ENCODE measurements at regions not wholly inside any gene's neighbourhood (a gene's known extent, or its start where the extent isn't known, plus 50 kb on each side); places are given as distances from the start of the nearest gene placed in this dataset.

- intact Hi-C loops (cut with DNase I), result no loop called here
- no peaks in the 10 kb centered on the region for H3K27me3 ChIP-seq
- no peak overlapping the region for H3K4me3 ChIP-seq
- 83 to 86% (median 86%) methylated on average over 8 of the region's 8 CpGs for WGBS, 3 donors
- no peaks in the 10 kb centered on the region for H3K36me3 ChIP-seq
- TF ChIP-seq, protein P1, sequence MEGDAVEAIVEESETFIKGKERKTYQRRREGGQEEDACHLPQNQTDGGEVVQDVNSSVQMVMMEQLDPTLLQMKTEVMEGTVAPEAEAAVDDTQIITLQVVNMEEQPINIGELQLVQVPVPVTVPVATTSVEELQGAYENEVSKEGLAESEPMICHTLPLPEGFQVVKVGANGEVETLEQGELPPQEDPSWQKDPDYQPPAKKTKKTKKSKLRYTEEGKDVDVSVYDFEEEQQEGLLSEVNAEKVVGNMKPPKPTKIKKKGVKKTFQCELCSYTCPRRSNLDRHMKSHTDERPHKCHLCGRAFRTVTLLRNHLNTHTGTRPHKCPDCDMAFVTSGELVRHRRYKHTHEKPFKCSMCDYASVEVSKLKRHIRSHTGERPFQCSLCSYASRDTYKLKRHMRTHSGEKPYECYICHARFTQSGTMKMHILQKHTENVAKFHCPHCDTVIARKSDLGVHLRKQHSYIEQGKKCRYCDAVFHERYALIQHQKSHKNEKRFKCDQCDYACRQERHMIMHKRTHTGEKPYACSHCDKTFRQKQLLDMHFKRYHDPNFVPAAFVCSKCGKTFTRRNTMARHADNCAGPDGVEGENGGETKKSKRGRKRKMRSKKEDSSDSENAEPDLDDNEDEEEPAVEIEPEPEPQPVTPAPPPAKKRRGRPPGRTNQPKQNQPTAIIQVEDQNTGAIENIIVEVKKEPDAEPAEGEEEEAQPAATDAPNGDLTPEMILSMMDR (IDR thresholded peaks at IDR 0.05), result no peak
- TF ChIP-seq POLR2A (IDR thresholded peaks at IDR 0.05) (no peak), EP300 (IDR thresholded peaks at IDR 0.05) (no peak)
- DNase-seq, result no peak
- no peak overlapping the region for H3K27ac ChIP-seq
- H3K9me3 ChIP-seq, result no peaks in the 10 kb centered on the region
- no peaks in the 10 kb centered on the region for H3K4me1 ChIP-seq (ENCODE audit: insufficient read depth)
These were observed 1028.5 kb downstream of the CDH8 start for GRCh38 chr16:61007694-61008093.

DNA sequence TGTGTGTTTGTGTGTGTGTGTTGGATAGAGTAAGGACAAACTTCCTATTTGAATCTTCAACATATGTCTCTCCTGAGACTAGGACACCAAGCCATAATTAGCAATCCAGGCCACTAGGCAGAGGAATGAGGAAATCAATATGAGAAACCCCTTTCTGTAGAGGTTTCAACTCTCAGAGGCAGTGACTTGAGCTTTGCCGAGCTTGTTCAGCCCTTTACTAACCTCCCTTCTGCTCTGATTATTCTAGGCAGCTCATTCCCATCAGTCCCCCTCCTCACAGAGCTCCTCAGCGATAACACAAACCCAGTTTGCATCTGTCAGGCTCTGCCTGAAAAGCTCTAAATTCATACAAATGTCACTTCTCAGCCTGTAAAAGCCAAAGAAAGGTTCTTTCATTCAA is 1030.3 kb downstream of the CDH8 start:
- H3K27me3 ChIP-seq, result no peaks in the 10 kb centered on the region
- no peaks in the 10 kb centered on the region for H3K9me3 ChIP-seq
- DNase-seq, result no peak
- intact Hi-C loops (cut with DNase I), result no loop called here
- no peak overlapping the region for H3K4me3 ChIP-seq
- no peak overlapping the region for H3K27ac ChIP-seq
- no peaks in the 10 kb centered on the region for H3K36me3 ChIP-seq
- H3K4me1 ChIP-seq (ENCODE audit: insufficient read depth), result no peaks in the 10 kb centered on the region
- TF ChIP-seq, protein P1 (IDR thresholded peaks at IDR 0.05), result no peak
- no peak for TF ChIP-seq POLR2A (IDR thresholded peaks at IDR 0.05)
- TF ChIP-seq EP300 (IDR thresholded peaks at IDR 0.05), result no peak
- WGBS, 3 donors, result 28 to 54% (median 39%) methylated on average over 2 of the region's 2 CpGs

DNA sequence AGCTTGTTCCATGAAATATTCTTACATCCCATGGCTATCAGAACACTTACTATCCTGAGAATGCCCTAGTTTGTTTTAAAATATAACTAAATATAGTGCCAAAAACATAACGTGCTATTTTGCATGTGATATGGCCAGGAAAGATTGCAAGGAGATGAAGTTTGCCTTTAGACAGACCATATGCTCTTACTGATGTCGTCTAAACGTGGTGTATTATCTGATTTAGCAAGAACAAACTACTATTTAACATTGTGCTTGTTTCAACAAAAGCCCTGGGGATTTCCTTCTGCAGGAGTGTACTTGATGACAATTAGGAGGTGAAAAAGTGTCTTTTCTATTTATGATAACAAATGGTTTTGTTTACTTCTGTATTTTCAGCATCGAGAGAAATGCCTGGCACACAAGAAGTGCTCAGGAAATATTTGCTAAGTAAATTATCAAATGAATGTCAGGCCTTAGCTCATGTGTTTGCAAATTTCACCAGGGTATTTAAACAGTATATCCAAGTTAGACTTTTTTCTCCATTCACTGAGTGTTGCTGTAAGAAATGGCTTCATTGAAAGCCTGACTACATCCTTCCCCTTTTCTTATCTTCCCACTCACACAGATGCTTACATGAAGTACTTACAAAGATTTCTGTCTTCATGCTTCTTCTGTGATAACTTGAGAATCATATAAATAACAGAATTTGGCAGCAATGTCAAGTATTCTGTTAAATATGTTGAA is 1033.6 kb downstream of the CDH8 start:
- Histone ChIP-seq H3K27ac (no peak overlapping the region), H3K9me3 (no peaks in the 10 kb centered on the region), H3K4me3 (no peak overlapping the region), H3K27me3 (no peaks in the 10 kb centered on the region), H3K4me1 (ENCODE audit: insufficient read depth) (no peaks in the 10 kb centered on the region), H3K36me3 (no peaks in the 10 kb centered on the region)
- intact Hi-C loops (cut with DNase I), result no loop called here
- no peak for DNase-seq
- TF ChIP-seq POLR2A (IDR thresholded peaks at IDR 0.05) (no peak), EP300 (IDR thresholded peaks at IDR 0.05) (no peak)
- TF ChIP-seq, protein P1 (IDR thresholded peaks at IDR 0.05), result no peak
- 5 to 19% (median 11%) methylated on average over 4 of the region's 4 CpGs for WGBS, 3 donors

DNA sequence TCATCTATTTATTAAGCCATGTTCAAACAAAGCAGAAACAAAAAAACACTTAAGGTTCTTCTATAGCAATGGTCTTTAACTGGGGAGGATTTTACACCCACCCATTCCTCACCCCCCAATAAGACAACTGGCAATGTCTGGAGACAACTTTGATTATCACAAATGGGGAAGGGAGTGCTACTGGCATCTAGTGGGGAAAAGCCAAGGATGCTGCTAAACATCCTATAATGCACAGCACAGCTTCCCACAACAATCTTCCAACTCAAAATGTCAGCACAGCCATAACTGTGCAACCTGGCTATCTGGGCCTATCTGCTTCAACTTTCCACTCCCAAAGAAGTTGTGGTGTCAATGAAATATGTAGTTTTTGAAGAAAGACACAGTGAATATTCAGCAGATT is 1044.4 kb downstream of the CDH8 start:
- H3K4me3 ChIP-seq, result no peak overlapping the region
- H3K36me3 ChIP-seq, result no peaks in the 10 kb centered on the region
- H3K9me3 ChIP-seq, result no peaks in the 10 kb centered on the region
- no peaks in the 10 kb centered on the region for H3K27me3 ChIP-seq
- intact Hi-C loops (cut with DNase I), result no loop called here
- TF ChIP-seq EP300 (IDR thresholded peaks at IDR 0.05), result no peak
- TF ChIP-seq, protein P1 (IDR thresholded peaks at IDR 0.05), result no peak
- no peak for TF ChIP-seq POLR2A (IDR thresholded peaks at IDR 0.05)
- no peak for DNase-seq
- H3K27ac ChIP-seq, result no peak overlapping the region
- H3K4me1 ChIP-seq (ENCODE audit: insufficient read depth), result no peaks in the 10 kb centered on the region

Data from ovary (tissue), 7 donors.